Mesendoderm (in vitro differentiated cells): ENCODE measurements at regions not wholly inside any gene's neighbourhood (a gene's known extent, or its start where the extent isn't known, plus 50 kb on each side); places are given as distances from the start of the nearest gene placed in this dataset.

Experiments used
- DNase-seq: peaks from one replicate; pipeline ENCODE4 v3.0.0; 2013
- H2AK5ac ChIP-seq: 2 replicates; pipeline ENCODE4 v1.6.1; 2013; ENCODE audit warnings: low read length, inconsistent platforms
- H2BK120ac ChIP-seq: 2 replicates; pipeline ENCODE4 v1.6.1; 2013; ENCODE audit warnings: low read depth, mild to moderate bottlenecking, low read length, moderate library complexity, mixed read lengths
- H2BK15ac ChIP-seq: replicated peaks from 2 replicates; pipeline ENCODE4 v1.6.1; 2013; ENCODE audit warnings: low read depth, mild to moderate bottlenecking, moderate library complexity
- H2BK5ac ChIP-seq: 2 replicates; pipeline ENCODE4 v1.6.1; 2013; ENCODE audit warnings: low read length, inconsistent platforms
- H3K18ac ChIP-seq: 2 replicates; pipeline ENCODE4 v1.6.1; 2013; ENCODE audit warnings: mild to moderate bottlenecking, low read length, mixed read lengths
- H3K23ac ChIP-seq: one replicate; pipeline ENCODE4 v1.6.1; 2013; ENCODE audit warnings: low read length
- H3K27ac ChIP-seq: 2 replicates; pipeline ENCODE4 v1.5.1; 2013; ENCODE audit warnings: low read depth, mild to moderate bottlenecking, inconsistent platforms, low read length, moderate library complexity
- H3K27me3 ChIP-seq: 2 replicates; pipeline ENCODE4 v1.6.1; 2013; ENCODE audit warnings: low read length, control low read depth, mild to moderate bottlenecking, inconsistent platforms; ENCODE audit not compliant: insufficient read depth, poor library complexity
- H3K36me3 ChIP-seq: 2 replicates; pipeline ENCODE4 v1.6.1; 2013; ENCODE audit warnings: low read length, inconsistent platforms; ENCODE audit not compliant: control insufficient read depth, insufficient read depth
- H3K4ac ChIP-seq: one replicate; pipeline ENCODE4 v1.6.1; 2013; ENCODE audit warnings: low read depth, mild to moderate bottlenecking, low read length, moderate library complexity
- H3K4me1 ChIP-seq: 2 replicates; pipeline ENCODE4 v1.6.1; 2013; ENCODE audit warnings: low read depth, low read length, inconsistent platforms; ENCODE audit not compliant: control insufficient read depth
- H3K4me2 ChIP-seq: 2 replicates; pipeline ENCODE4 v1.6.1; 2013; ENCODE audit warnings: low read length
- H3K4me3 ChIP-seq: 2 replicates; pipeline ENCODE4 v1.5.1; 2013; ENCODE audit warnings: mild to moderate bottlenecking, low read length
- H3K56ac ChIP-seq: one replicate; pipeline ENCODE4 v1.6.1; 2013; ENCODE audit warnings: low read length
- H3K79me1 ChIP-seq: 2 replicates; pipeline ENCODE4 v1.6.1; 2013; ENCODE audit warnings: low read length, inconsistent platforms
- H3K79me2 ChIP-seq: 2 replicates; pipeline ENCODE4 v1.6.1; 2013; ENCODE audit warnings: mild to moderate bottlenecking, low read length; ENCODE audit not compliant: control insufficient read depth, insufficient read depth
- H3K9ac ChIP-seq: 2 replicates; pipeline ENCODE4 v1.6.1; 2013; ENCODE audit warnings: low read length, inconsistent platforms
- H4K5ac ChIP-seq: one replicate; pipeline ENCODE4 v1.6.1; 2013; ENCODE audit warnings: low read length
- H4K8ac ChIP-seq: one replicate; pipeline ENCODE4 v1.6.1; 2013; ENCODE audit warnings: low read depth, mild to moderate bottlenecking, control low read depth, low read length, moderate library complexity
- WGBS: extraction: QIAGEN DNeasy Blood & Tissue Kit; methylation state at CpG from one replicate; pipeline ENCODE4 v1.1.7; 2013; ENCODE audit warnings: low lambda C conversion rate, missing lambda C conversion rate; ENCODE audit not compliant: insufficient coverage; ENCODE audit errors: extremely low coverage; 5-methylcytosine and 5-hydroxymethylcytosine counted together

- Histone ChIP-seq H4K5ac (no peak overlapping the region), H3K4me3 (no peak overlapping the region), H3K56ac (no peak overlapping the region), H2AK5ac (no peak overlapping the region), H2BK15ac (no peak overlapping the region), H3K36me3 (no peaks in the 10 kb centered on the region), H3K79me2 (no peaks in the 10 kb centered on the region), H3K27ac (no peak overlapping the region), H3K23ac (no peak overlapping the region), H3K4me2 (no peak overlapping the region), H3K79me1 (no peaks in the 10 kb centered on the region), H3K27me3 (no peaks in the 10 kb centered on the region), H3K9ac (no peak overlapping the region), H2BK5ac (no peak overlapping the region), H4K8ac (no peak overlapping the region), H3K18ac (no peak overlapping the region), H3K4me1 (no peaks in the 10 kb centered on the region), H2BK120ac (no peak overlapping the region), H3K4ac (no peak overlapping the region)
- no CpG with 5 or more reads among the region's 2 CpGs for WGBS
- DNase-seq, result no peak
These were observed 79.6 kb upstream of the SCIN start for GRCh38 chr7:12490940-12491339.

GRCh38 chr7:12491526-12491925 lies 79.0 kb upstream of the SCIN start:
- Histone ChIP-seq H3K4me3 (no peak overlapping the region), H4K8ac (no peak overlapping the region), H3K27me3 (no peaks in the 10 kb centered on the region), H2BK120ac (no peak overlapping the region), H3K36me3 (no peaks in the 10 kb centered on the region), H3K4me2 (no peak overlapping the region), H3K4ac (no peak overlapping the region), H3K4me1 (no peaks in the 10 kb centered on the region), H2BK5ac (no peak overlapping the region), H3K79me1 (no peaks in the 10 kb centered on the region), H3K23ac (no peak overlapping the region), H2AK5ac (no peak overlapping the region), H3K79me2 (no peaks in the 10 kb centered on the region), H4K5ac (no peak overlapping the region), H3K27ac (no peak overlapping the region), H2BK15ac (no peak overlapping the region), H3K56ac (no peak overlapping the region), H3K9ac (no peak overlapping the region), H3K18ac (no peak overlapping the region)
- WGBS, result no CpG with 5 or more reads among the region's 3 CpGs
- DNase-seq, result no peak

- Histone ChIP-seq H2BK15ac (no peak overlapping the region), H3K36me3 (no peaks in the 10 kb centered on the region), H2BK120ac (no peak overlapping the region), H4K8ac (no peak overlapping the region), H4K5ac (no peak overlapping the region), H3K56ac (no peak overlapping the region), H3K18ac (no peak overlapping the region), H3K79me1 (no peaks in the 10 kb centered on the region), H3K27me3 (no peaks in the 10 kb centered on the region), H3K4me3 (no peak overlapping the region), H3K4ac (no peak overlapping the region), H2AK5ac (no peak overlapping the region), H3K79me2 (no peaks in the 10 kb centered on the region), H3K27ac (no peak overlapping the region), H3K4me2 (no peak overlapping the region), H2BK5ac (no peak overlapping the region), H3K9ac (no peak overlapping the region), H3K4me1 (no peaks in the 10 kb centered on the region), H3K23ac (no peak overlapping the region)
- WGBS, result no CpG with 5 or more reads among the region's 1 CpG
- peak; percentile 25 for DNase-seq
These were observed 77.1 kb upstream of the SCIN start for GRCh38 chr7:12493407-12493806.

- Histone ChIP-seq H3K4ac (no peak overlapping the region), H3K36me3 (no peaks in the 10 kb centered on the region), H3K79me1 (no peaks in the 10 kb centered on the region), H2BK5ac (no peak overlapping the region), H3K27ac (no peak overlapping the region), H3K4me3 (no peak overlapping the region), H3K56ac (no peak overlapping the region), H3K79me2 (no peaks in the 10 kb centered on the region), H3K9ac (no peak overlapping the region), H3K18ac (no peak overlapping the region), H2BK15ac (no peak overlapping the region), H2BK120ac (no peak overlapping the region), H4K8ac (no peak overlapping the region), H3K4me1 (no peaks in the 10 kb centered on the region), H3K4me2 (no peak overlapping the region), H3K23ac (no peak overlapping the region), H2AK5ac (no peak overlapping the region), H4K5ac (no peak overlapping the region), H3K27me3 (no peaks in the 10 kb centered on the region)
- WGBS, result no CpG with 5 or more reads among the region's 2 CpGs
- DNase-seq, result no peak
These were observed 76.4 kb upstream of the SCIN start for GRCh38 chr7:12493863-12494686.

- DNase-seq, result peak; percentile 36
- Histone ChIP-seq H2BK5ac (no peak overlapping the region), H4K8ac (no peak overlapping the region), H3K23ac (no peak overlapping the region), H3K9ac (no peak overlapping the region), H3K4me1 (no peaks in the 10 kb centered on the region), H2BK15ac (no peak overlapping the region), H3K27me3 (no peaks in the 10 kb centered on the region), H3K4me2 (no peak overlapping the region), H3K4ac (no peak overlapping the region), H3K4me3 (no peak overlapping the region), H2AK5ac (no peak overlapping the region), H3K79me1 (no peaks in the 10 kb centered on the region), H3K18ac (no peak overlapping the region), H3K36me3 (no peaks in the 10 kb centered on the region), H4K5ac (no peak overlapping the region), H2BK120ac (no peak overlapping the region), H3K56ac (no peak overlapping the region), H3K27ac (no peak overlapping the region), H3K79me2 (no peaks in the 10 kb centered on the region)
- WGBS, result no CpG with 5 or more reads among the region's 3 CpGs
These were observed 75.9 kb upstream of the SCIN start for GRCh38 chr7:12494687-12495024.
